ENCODE measurements at regions not wholly inside any gene's neighbourhood (a gene's known extent, or its start where the extent isn't known, plus 50 kb on each side); places are given as distances from the start of the nearest gene placed in this dataset.

DNA sequence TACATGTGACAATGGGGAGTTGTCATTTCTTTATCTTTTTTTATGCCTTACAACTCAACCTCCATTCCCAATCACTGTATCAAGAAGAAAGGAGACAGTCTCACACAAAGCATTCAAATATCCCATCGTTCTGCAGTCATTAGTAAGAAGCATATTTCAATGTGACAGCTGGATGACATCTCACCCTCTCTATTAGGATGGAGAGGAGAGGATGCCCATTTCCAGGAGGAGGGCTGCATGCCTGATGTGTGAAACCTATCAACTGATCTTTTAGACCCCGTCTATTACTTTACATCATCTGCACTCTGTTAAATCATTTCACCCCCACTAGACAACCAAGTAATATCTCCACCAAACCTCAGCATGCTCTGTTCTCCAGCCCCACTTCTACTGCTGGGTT lies 292.7 kb upstream of the CHAC2 start:
- TF ChIP-seq CTCF (IDR thresholded peaks at IDR 0.05) (no peak), POLR2A (IDR thresholded peaks at IDR 0.05) (no peak)

Data from right lobe of liver (tissue), 4 donors.